Colonic mucosa (tissue), 4 donors: ENCODE measurements at regions not wholly inside any gene's neighbourhood (a gene's known extent, or its start where the extent isn't known, plus 50 kb on each side); places are given as distances from the start of the nearest gene placed in this dataset.
"Not testable (repeated sequence)": the region's sequence is repeated elsewhere in the genome, so short reads cannot be mapped to it uniquely, and the experiment has no call there.

Source experiments
- DNase-seq: peaks from one replicate; pipeline ENCODE4 v3.0.0-alpha.2; 2020
- H3K27ac ChIP-seq: fragments of 200-600 bp; one replicate; pipeline ENCODE4 v1.8.0; 2021
- H3K27me3 ChIP-seq: fragments of 200-600 bp; one replicate; pipeline ENCODE4 v1.8.0; 2021
- H3K36me3 ChIP-seq: fragments of 200-600 bp; one replicate; pipeline ENCODE4 v1.8.0; 2021
- H3K4me1 ChIP-seq: fragments of 200-600 bp; one replicate; pipeline ENCODE4 v1.8.0; 2021; ENCODE audit warnings: mild to moderate bottlenecking
- H3K4me3 ChIP-seq: fragments of 200-600 bp; one replicate; pipeline ENCODE4 v1.8.0; 2021
- H3K9ac ChIP-seq, 2 donors: one replicate each; pipeline ENCODE4 v1.7.0; 2013; ENCODE audit warnings: control low read depth in 2 of 2, low read depth in 2 of 2, low read length in 2 of 2
- H3K9me3 ChIP-seq: fragments of 200-600 bp; one replicate; pipeline ENCODE4 v1.8.0; 2021
- CTCF ChIP-seq: fragments of 200-600 bp; IDR thresholded peaks from one replicate; pipeline ENCODE4 v1.8.0; 2022; ENCODE audit warnings: antibody characterized with exemption, mild to moderate bottlenecking
- intact Hi-C: fragments of 100-400 bp; cut with DNase I; formaldehyde crosslinking; loops from one replicate; pipeline ENCODE4 v1.14.1; 2022
- donor health status: healthy.
- donor health status: DM: no; HTN: no; CAD: no.
- donor health status: DM: no; HTN: no; CAD: no.

- no peaks in the 10 kb centered on the region for H3K4me1 ChIP-seq
- no peak for DNase-seq
- no peaks in the 10 kb centered on the region for H3K9me3 ChIP-seq
- no peak for TF ChIP-seq CTCF
- no peak overlapping the region for H3K27ac ChIP-seq
- no peaks in the 10 kb centered on the region for H3K36me3 ChIP-seq
- H3K4me3 ChIP-seq, result no peak overlapping the region
- no peak overlapping the region for H3K9ac ChIP-seq
- intact Hi-C loops, result no loop called here
- no peaks in the 10 kb centered on the region for H3K27me3 ChIP-seq
Measured at GRCh38 chr10:44745920-44746319, 165.2 kb upstream of the TMEM72 start.

- no peak overlapping the region for H3K27ac ChIP-seq
- intact Hi-C loops, result no loop called here
- H3K9me3 ChIP-seq, result no peaks in the 10 kb centered on the region
- DNase-seq, result no peak
- no peak overlapping the region for H3K4me3 ChIP-seq
- no peaks in the 10 kb centered on the region for H3K27me3 ChIP-seq
- no peaks in the 10 kb centered on the region for H3K4me1 ChIP-seq
- H3K9ac ChIP-seq, result no peak overlapping the region
- H3K36me3 ChIP-seq, result no peaks in the 10 kb centered on the region
- no peak for TF ChIP-seq CTCF
Measured at GRCh38 chr10:44747593-44748172, 163.5 kb upstream of the TMEM72 start.

- no peaks in the 10 kb centered on the region for H3K36me3 ChIP-seq
- H3K27ac ChIP-seq, result no peak overlapping the region
- H3K9ac ChIP-seq, result no peak overlapping the region
- no peaks in the 10 kb centered on the region for H3K27me3 ChIP-seq
- no peak overlapping the region for H3K4me3 ChIP-seq
- H3K9me3 ChIP-seq, result no peaks in the 10 kb centered on the region
- no peak for TF ChIP-seq CTCF
- no peaks in the 10 kb centered on the region for H3K4me1 ChIP-seq
- no peak for DNase-seq
- intact Hi-C loops, result no loop called here
Measured at GRCh38 chr10:44749151-44749550, 162.0 kb upstream of the TMEM72 start.

GRCh38 chr10:44752451-44753441 lies 158.4 kb upstream of the TMEM72 start:
- Histone ChIP-seq H3K4me3 (no peak overlapping the region), H3K36me3 (no peaks in the 10 kb centered on the region), H3K9ac (no peak overlapping the region), H3K4me1 (no peaks in the 10 kb centered on the region), H3K27ac (no peak overlapping the region), H3K9me3 (no peaks in the 10 kb centered on the region), H3K27me3 (no peaks in the 10 kb centered on the region)
- intact Hi-C loops, result no loop called here
- no peak for DNase-seq
- TF ChIP-seq CTCF, result no peak

- intact Hi-C loops, H3K27ac ChIP-seq, DNase-seq, H3K9me3 ChIP-seq, H3K4me1 ChIP-seq, H3K27me3 ChIP-seq, H3K9ac ChIP-seq, H3K36me3 ChIP-seq, H3K4me3 ChIP-seq: not testable (repeated sequence)
Measured at GRCh38 chr10:44754355-44754754, 156.8 kb upstream of the TMEM72 start.

GRCh38 chr10:44755481-44755880 lies 155.7 kb upstream of the TMEM72 start:
- intact Hi-C loops, result no loop called here
- no peak for TF ChIP-seq CTCF
- DNase-seq, result no peak
- no peaks in the 10 kb centered on the region for H3K9me3 ChIP-seq
- no peaks in the 10 kb centered on the region for H3K36me3 ChIP-seq
- no peak overlapping the region for H3K4me3 ChIP-seq
- no peaks in the 10 kb centered on the region for H3K4me1 ChIP-seq
- H3K27me3 ChIP-seq, result no peaks in the 10 kb centered on the region
- H3K9ac ChIP-seq, result no peak overlapping the region
- no peak overlapping the region for H3K27ac ChIP-seq
